Right lobe of liver (tissue), 6 donors: ENCODE measurements at regions not wholly inside any gene's neighbourhood (a gene's known extent, or its start where the extent isn't known, plus 50 kb on each side); places are given as distances from the start of the nearest gene placed in this dataset.

Experiments used
- ATAC-seq, 4 donors: fragments of 200-7000 bp; cut with Tn5 transposase; one replicate each; pipeline ENCODE4 v1.9.1; 2020; ENCODE audit warnings: mild to moderate bottlenecking in 4 of 4, moderate library complexity in 4 of 4
- DNase-seq, 3 donors: peaks; one replicate each; pipeline ENCODE4 v3.0.0-alpha.2; 2020
- H3K27ac ChIP-seq, 3 donors: fragments of 200-600 bp; one replicate each; pipeline ENCODE4 v1.8.0; 2022
- H3K27me3 ChIP-seq, 2 donors: fragments of 200-600 bp; one replicate each; pipeline ENCODE4 v1.8.0; 2022
- H3K36me3 ChIP-seq, 4 donors: fragments of 200-600 bp; sonication (generic) in 1 of 4; one replicate each; pipeline versions ENCODE4 v1.5.1 to v1.8.0; 2017 to 2022; ENCODE audit warnings: control low read depth in 1 of 4
- H3K4me1 ChIP-seq, 4 donors: fragments of 200-600 bp; sonication (generic) in 1 of 4; one replicate each; pipeline versions ENCODE4 v1.5.1 to v1.8.0; 2017 to 2022; ENCODE audit warnings: control low read depth in 1 of 4
- H3K4me3 ChIP-seq, 3 donors: fragments of 200-600 bp; one replicate each; pipeline ENCODE4 v1.8.0; 2022
- H3K9me3 ChIP-seq, 4 donors: fragments of 200-600 bp; sonication (generic) in 1 of 4; one replicate each; pipeline versions ENCODE4 v1.5.1 to v1.8.0; 2017 to 2022; ENCODE audit warnings: control low read depth in 1 of 4
- POLR2A ChIP-seq: fragments of 450-650 bp; IDR thresholded peaks from one replicate; pipeline ENCODE4 v1.6.1; 2017; ENCODE audit warnings: antibody characterized with exemption, mild to moderate bottlenecking
- WGBS: methylation state at CpG from one replicate; pipeline ENCODE4 v1.1.6; 2018; ENCODE audit warnings: low coverage, low lambda C conversion rate; ENCODE audit not compliant: insufficient coverage; ENCODE audit errors: missing lambda C conversion rate; 5-methylcytosine and 5-hydroxymethylcytosine counted together
- intact Hi-C, 2 donors: fragments of 100-400 bp; cut with DNase I; formaldehyde crosslinking; loops; one replicate each; pipeline versions ENCODE4 v1.11.2 to v1.14.1; 2022
- TF ChIP-seq, protein P1 (sequence below), 4 donors: fragments of 200-600 bp in 3 of 4; fragments of 450-650 bp in 1 of 4; IDR thresholded peaks; one replicate each; pipeline versions ENCODE4 v1.5.1 to v1.8.0; 2016 to 2022; ENCODE audit warnings: antibody characterized with exemption in 4 of 4, mild to moderate bottlenecking in 2 of 4
- donor health status: DM: no; HTN: yes; CAD: no.
- donor health status: DM: no; HTN: no; CAD: no.
- donor health status: DM: no; HTN: no; CAD: no.
- donor health status: DM: no; HTN: yes; CAD: no.
- donor health status: DM: no; HTN: yes; CAD: no.

DNA sequence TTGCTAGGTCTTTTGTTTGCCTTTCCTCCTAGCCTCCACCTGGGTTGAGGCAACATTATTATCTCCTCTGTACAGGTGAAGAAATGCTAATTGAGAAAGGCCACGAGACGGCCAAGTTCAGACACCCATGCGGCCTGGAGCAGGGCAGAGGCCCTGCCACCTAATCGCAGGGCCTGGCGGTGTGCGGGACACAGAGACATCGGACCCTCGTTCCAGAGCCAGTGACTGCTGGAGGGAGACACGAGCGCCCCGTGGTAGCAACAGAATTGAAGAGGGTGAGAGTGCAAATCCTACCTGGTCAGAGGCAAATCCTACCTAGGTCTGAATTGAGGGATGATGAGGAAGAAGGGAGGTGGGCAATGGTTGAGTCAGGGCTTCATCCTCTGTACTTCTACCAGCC is 113.8 kb upstream of the MEF2A start:
- no peak for ATAC-seq
- Histone ChIP-seq H3K27ac (no peak overlapping the region), H3K4me1 (no peaks in the 10 kb centered on the region), H3K36me3 (no peaks in the 10 kb centered on the region), H3K27me3 (no peaks in the 10 kb centered on the region), H3K4me3 (no peak overlapping the region), H3K9me3 (no peaks in the 10 kb centered on the region)
- intact Hi-C loops: no loop called here
- TF ChIP-seq, protein P1, sequence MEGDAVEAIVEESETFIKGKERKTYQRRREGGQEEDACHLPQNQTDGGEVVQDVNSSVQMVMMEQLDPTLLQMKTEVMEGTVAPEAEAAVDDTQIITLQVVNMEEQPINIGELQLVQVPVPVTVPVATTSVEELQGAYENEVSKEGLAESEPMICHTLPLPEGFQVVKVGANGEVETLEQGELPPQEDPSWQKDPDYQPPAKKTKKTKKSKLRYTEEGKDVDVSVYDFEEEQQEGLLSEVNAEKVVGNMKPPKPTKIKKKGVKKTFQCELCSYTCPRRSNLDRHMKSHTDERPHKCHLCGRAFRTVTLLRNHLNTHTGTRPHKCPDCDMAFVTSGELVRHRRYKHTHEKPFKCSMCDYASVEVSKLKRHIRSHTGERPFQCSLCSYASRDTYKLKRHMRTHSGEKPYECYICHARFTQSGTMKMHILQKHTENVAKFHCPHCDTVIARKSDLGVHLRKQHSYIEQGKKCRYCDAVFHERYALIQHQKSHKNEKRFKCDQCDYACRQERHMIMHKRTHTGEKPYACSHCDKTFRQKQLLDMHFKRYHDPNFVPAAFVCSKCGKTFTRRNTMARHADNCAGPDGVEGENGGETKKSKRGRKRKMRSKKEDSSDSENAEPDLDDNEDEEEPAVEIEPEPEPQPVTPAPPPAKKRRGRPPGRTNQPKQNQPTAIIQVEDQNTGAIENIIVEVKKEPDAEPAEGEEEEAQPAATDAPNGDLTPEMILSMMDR (IDR thresholded peaks at IDR 0.05): no peak
- TF ChIP-seq POLR2A: no peak
- DNase-seq: peak in 1 of 3 donors; percentile 27
- WGBS: 87% methylated on average over 11 of the region's 11 CpGs

DNA sequence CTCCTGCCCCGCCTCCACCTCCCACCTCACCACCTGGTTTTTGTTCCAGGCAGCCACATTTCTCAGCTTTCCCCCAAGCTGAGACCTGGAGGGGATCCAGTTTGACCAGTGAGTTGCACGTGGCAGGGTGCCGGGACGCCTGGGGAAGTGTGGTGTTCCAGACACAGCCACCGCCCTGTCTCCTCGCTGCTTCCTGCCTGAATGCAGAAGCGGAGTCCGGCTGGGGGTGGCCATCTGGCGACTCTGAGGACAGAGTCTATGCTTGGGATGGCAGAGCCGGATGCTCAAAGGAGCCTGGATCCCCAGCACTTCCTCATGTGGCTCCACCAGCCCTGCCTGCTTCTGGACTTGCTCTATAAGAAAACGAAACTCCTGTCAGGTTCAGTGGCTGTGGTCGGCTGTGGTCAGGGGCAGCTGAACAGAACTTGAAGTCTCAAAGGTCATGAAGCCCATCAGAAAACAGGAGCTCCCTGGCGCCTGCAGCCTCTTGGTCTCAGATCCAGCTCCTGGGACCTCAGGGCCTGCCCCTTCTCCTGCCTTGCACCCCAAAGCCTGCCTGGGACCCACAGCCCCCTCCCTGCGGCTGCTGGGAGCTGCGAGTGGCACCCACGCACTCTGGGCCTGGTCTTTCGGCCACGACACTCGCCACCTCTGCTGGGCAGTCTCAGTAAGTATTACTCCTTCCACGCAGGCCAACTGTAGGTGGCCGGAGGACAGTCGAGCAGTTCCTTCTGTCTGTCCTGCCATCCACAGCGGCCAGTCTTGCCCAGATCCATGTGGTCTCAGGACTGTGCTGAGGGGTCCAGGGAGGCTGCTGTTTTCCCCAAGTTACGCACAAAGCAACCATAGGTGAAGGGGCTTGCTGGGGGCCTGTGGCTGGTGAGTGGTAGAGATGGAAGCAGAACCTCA is 112.8 kb upstream of the MEF2A start:
- TF ChIP-seq, protein P1 (IDR thresholded peaks at IDR 0.05): no peak
- TF ChIP-seq POLR2A: peak; percentile 26
- Histone ChIP-seq H3K27me3 (no peaks in the 10 kb centered on the region), H3K36me3 (no peaks in the 10 kb centered on the region), H3K4me3 (no peak overlapping the region), H3K4me1 (no peaks in the 10 kb centered on the region), H3K27ac (peak overlapping the region in 2 of 3 donors; percentile 37 to 65), H3K9me3 (no peaks in the 10 kb centered on the region)
- ATAC-seq (peak; percentile 68 to 77 (median 75)), DNase-seq (peak; percentile 73 to 85 (median 84))
- intact Hi-C loops: no loop called here
- WGBS: no CpG with 5 or more reads among the region's 24 CpGs

DNA sequence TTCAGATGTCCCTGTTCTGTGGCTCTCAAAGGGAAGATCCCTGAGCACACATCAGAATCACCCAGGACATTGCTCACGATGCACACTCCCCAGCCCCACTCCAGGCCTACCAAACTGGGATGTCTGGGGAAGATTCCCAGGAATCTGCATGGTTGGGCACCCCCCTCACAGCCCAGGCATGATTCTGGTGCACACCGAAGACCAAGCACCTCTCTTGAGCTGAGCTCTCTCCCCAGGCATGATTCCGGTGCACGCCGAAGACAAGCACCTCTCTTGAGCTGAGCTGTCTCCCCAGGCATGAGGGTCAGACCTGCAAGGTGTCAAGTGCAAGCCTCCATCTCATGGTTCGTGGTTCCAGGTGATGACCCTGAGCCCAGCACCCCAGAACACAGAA is 112.2 kb upstream of the MEF2A start:
- H3K36me3 ChIP-seq: no peaks in the 10 kb centered on the region
- TF ChIP-seq POLR2A: no peak
- 80% methylated on average over 1 of the region's 6 CpGs for WGBS
- DNase-seq (peak in 2 of 3 donors; percentile 21 to 38), ATAC-seq (no peak)
- intact Hi-C loops: no loop called here
- H3K4me3 ChIP-seq: no peak overlapping the region
- no peaks in the 10 kb centered on the region for H3K4me1 ChIP-seq
- H3K9me3 ChIP-seq: no peaks in the 10 kb centered on the region
- no peaks in the 10 kb centered on the region for H3K27me3 ChIP-seq
- peak overlapping the region in 2 of 3 donors; percentile 23 to 37 for H3K27ac ChIP-seq

DNA sequence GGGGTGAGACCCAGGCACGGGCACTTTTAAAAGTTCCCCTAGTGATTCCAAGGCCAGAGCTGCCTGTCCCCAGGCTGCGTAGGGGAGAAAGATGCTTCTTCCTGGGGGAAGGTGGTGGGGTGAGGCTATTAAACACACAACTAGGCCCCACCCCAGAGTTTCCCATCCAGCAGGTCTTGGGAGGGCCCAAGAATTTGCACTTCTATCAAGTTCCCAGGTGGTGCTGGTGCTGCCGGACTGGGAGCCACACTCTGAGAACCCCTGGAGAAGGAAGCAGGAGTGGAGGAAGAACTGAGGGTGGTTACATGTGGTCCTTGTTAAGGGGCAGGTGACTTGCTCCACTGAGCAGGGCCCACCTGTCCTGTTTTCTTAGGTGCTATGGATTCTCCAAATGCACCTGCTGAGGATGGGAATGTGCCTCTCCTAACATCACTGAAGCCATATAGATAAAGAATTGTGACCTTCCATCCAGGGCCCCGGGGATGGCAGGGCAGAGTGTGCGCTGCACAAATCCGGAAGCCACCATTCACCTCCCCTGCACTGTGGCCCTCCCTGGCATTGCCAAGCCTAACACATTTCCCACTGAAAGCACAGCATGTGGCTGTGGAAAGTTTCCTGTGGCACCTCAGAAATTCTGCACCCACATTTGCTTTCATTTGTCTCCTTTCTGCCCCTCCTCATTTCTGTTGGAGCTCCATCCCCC is 111.5 kb upstream of the MEF2A start:
- TF ChIP-seq, protein P1 (IDR thresholded peaks at IDR 0.05): no peak
- TF ChIP-seq POLR2A: no peak
- Histone ChIP-seq H3K4me3 (no peak overlapping the region), H3K36me3 (no peaks in the 10 kb centered on the region), H3K9me3 (no peaks in the 10 kb centered on the region), H3K27ac (peak overlapping the region in 1 of 3 donors; percentile 79), H3K4me1 (no peaks in the 10 kb centered on the region), H3K27me3 (no peaks in the 10 kb centered on the region)
- peak in 1 of 3 donors; percentile 18 for DNase-seq
- intact Hi-C loops: no loop called here
- ATAC-seq: no peak
- WGBS: 60% methylated on average over 1 of the region's 6 CpGs
